Hepatocyte (in vitro differentiated cells): ENCODE measurements at regions not wholly inside any gene's neighbourhood (a gene's known extent, or its start where the extent isn't known, plus 50 kb on each side); places are given as distances from the start of the nearest gene placed in this dataset.

ENCODE experiments used
- DNase-seq: peaks from one replicate; pipeline ENCODE4 v3.0.0-alpha.2; 2016; ENCODE audit warnings: low spot score
- H2AFZ ChIP-seq: fragments of 200-600 bp; sonication (generic); 2 replicates; pipeline ENCODE4 v1.6.0; 2016; ENCODE audit warnings: antibody characterized with exemption, mild to moderate bottlenecking
- H3K27ac ChIP-seq: fragments of 200-600 bp; sonication (generic); 2 replicates; pipeline ENCODE4 v1.5.1; 2016; ENCODE audit warnings: mild to moderate bottlenecking
- H3K27me3 ChIP-seq: fragments of 200-600 bp; sonication (generic); 2 replicates; pipeline ENCODE4 v1.6.1; 2016
- H3K36me3 ChIP-seq: fragments of 200-600 bp; sonication (generic); replicated peaks from 2 replicates; pipeline ENCODE4 v1.5.1; 2016; ENCODE audit warnings: low read depth; ENCODE audit not compliant: insufficient read depth
- H3K4me1 ChIP-seq: fragments of 200-600 bp; sonication (generic); 2 replicates; pipeline ENCODE4 v1.5.1; 2016; ENCODE audit warnings: mild to moderate bottlenecking, moderate library complexity; ENCODE audit not compliant: insufficient read depth
- H3K4me2 ChIP-seq: fragments of 200-600 bp; sonication (generic); 2 replicates; pipeline ENCODE4 v1.6.0; 2016
- H3K4me3 ChIP-seq: fragments of 200-600 bp; sonication (generic); 2 replicates; pipeline ENCODE4 v1.5.1; 2016; ENCODE audit warnings: mild to moderate bottlenecking
- H3K79me2 ChIP-seq: fragments of 200-600 bp; sonication (generic); 2 replicates; pipeline ENCODE4 v1.6.0; 2017; ENCODE audit warnings: mild to moderate bottlenecking
- H3K9me2 ChIP-seq: fragments of 200-600 bp; sonication (generic); replicated peaks from 2 replicates; pipeline ENCODE4 v1.6.0; 2017; ENCODE audit warnings: mild to moderate bottlenecking; ENCODE audit not compliant: insufficient read depth
- H3K9me3 ChIP-seq: fragments of 200-600 bp; sonication (generic); 2 replicates; pipeline ENCODE4 v1.5.1; 2016; ENCODE audit warnings: low read depth, mild to moderate bottlenecking
- H4K20me1 ChIP-seq: fragments of 200-600 bp; sonication (generic); 2 replicates; pipeline ENCODE4 v1.6.0; 2016; ENCODE audit warnings: mild to moderate bottlenecking; ENCODE audit not compliant: insufficient read depth, poor library complexity, severe bottlenecking
- CTCF ChIP-seq: fragments of 200-600 bp; sonication (generic); IDR thresholded peaks from 2 replicates; pipeline ENCODE4 v1.5.1; 2016; ENCODE audit warnings: antibody characterized with exemption, mild to moderate bottlenecking; ENCODE audit not compliant: poor library complexity
- EZH2 ChIP-seq: fragments of 200-600 bp; sonication (generic); IDR thresholded peaks from 2 replicates; pipeline ENCODE4 v1.6.1; 2016; ENCODE audit warnings: antibody characterized with exemption, mild to moderate bottlenecking, borderline replicate concordance
- EZH2phosphoT487 ChIP-seq: fragments of 200-600 bp; sonication (generic); IDR thresholded peaks from one replicate; pipeline ENCODE4 v1.6.1; 2018; ENCODE audit warnings: antibody characterized with exemption, mild to moderate bottlenecking, low read depth, moderate library complexity; ENCODE audit not compliant: unreplicated experiment, severe bottlenecking
- WGBS: methylation state at CpG from one replicate; pipeline ENCODE4 v1.1.6; 2016; ENCODE audit warnings: low lambda C conversion rate; ENCODE audit errors: missing lambda C conversion rate; 5-methylcytosine and 5-hydroxymethylcytosine counted together

DNA sequence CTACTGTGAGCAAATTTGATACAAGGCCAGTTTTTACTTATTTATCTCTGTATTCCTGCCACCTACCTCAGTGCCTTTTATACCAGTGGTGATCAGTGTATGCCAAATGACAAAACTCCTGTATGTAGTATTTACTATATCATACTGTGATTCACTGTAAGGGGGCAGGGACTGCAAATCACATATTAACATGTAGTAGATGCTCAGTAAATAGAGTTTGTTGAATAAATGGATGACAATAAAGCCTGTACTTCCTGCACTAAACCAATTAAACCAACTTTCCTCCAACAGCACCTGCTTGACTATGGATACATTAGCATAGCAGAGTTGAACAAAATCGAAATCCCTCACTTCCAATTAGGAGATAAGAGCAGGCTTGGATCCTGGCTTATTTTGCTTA lies 73.3 kb upstream of the C1orf87 start:
- WGBS = 70% methylated on average over 1 of the region's 1 CpG

DNA sequence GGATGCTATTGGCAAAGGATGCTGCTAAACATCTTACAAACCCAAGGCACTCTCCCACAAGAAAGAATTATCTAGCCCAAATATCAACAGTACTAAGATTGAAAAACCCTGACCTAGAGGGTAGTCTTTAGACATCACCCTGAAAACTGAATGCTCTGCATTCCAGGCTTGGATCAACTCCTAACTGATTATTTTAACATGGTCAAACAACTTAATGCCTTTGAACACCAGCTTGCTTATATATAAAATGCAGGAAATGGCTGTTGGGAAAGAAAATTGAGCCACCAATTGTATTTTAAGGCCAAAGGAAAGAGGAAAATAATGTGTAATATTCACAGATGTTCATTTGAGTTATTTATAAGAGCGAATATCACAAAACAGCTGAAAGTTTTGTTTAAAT lies 72.2 kb upstream of the C1orf87 start:
- Histone ChIP-seq H3K4me2 (no peak overlapping the region), H3K79me2 (no peaks in the 10 kb centered on the region), H3K27me3 (no peaks in the 10 kb centered on the region), H3K9me3 (no peaks in the 10 kb centered on the region), H3K9me2 (no peaks in the 10 kb centered on the region), H4K20me1 (no peaks in the 10 kb centered on the region), H3K4me3 (no peak overlapping the region), H2AFZ (no peak overlapping the region), H3K4me1 (no peaks in the 10 kb centered on the region), H3K36me3 (no peaks in the 10 kb centered on the region), H3K27ac (no peak overlapping the region)
- no peak for DNase-seq
- WGBS = 100% methylated on average over 1 of the region's 1 CpG
- no peak for TF ChIP-seq CTCF
- TF ChIP-seq EZH2 = no peak
- no peak for TF ChIP-seq EZH2phosphoT487

More for the DNA sequence above, 73.3 kb upstream of the C1orf87 start:
- Histone ChIP-seq H3K9me3 (no peaks in the 10 kb centered on the region), H4K20me1 (no peaks in the 10 kb centered on the region), H3K9me2 (no peaks in the 10 kb centered on the region), H3K4me3 (no peak overlapping the region), H3K4me1 (no peaks in the 10 kb centered on the region), H3K79me2 (no peaks in the 10 kb centered on the region), H3K36me3 (no peaks in the 10 kb centered on the region), H3K27ac (no peak overlapping the region), H2AFZ (no peak overlapping the region), H3K27me3 (no peaks in the 10 kb centered on the region), H3K4me2 (no peak overlapping the region)
- TF ChIP-seq EZH2 = no peak
- no peak for TF ChIP-seq EZH2phosphoT487
- no peak for TF ChIP-seq CTCF
- DNase-seq = no peak

DNA sequence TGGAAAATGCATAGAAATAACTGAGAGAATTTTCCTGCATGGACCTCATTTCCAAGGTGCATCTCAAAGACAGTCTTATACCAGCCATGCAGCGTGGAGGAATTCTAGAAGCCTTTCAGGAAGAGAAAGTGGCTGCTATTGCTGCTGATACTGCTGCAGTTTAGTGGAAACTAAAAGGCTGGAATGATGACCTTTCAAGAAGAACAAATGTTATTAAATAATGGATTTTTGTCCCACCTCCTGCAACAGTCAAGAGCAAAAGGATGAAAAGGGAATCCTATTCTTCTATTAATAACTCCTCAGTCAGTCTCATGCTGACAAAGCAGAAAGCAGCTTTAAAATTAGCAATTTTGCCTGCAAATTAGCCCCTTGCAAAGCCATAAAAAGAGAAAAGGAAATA lies 68.2 kb upstream of the C1orf87 start:
- no peaks in the 10 kb centered on the region for H3K9me3 ChIP-seq
- TF ChIP-seq EZH2 = no peak
- TF ChIP-seq CTCF = no peak
- no peak for TF ChIP-seq EZH2phosphoT487
- H3K4me3 ChIP-seq = no peak overlapping the region
- H2AFZ ChIP-seq = no peak overlapping the region
- no peaks in the 10 kb centered on the region for H4K20me1 ChIP-seq
- H3K79me2 ChIP-seq = no peaks in the 10 kb centered on the region
- no peak overlapping the region for H3K4me2 ChIP-seq
- H3K4me1 ChIP-seq = no peaks in the 10 kb centered on the region
- no peaks in the 10 kb centered on the region for H3K27me3 ChIP-seq
- WGBS = 91% methylated on average over 1 of the region's 1 CpG
- H3K27ac ChIP-seq = no peak overlapping the region
- no peaks in the 10 kb centered on the region for H3K36me3 ChIP-seq
- no peak for DNase-seq
- no peaks in the 10 kb centered on the region for H3K9me2 ChIP-seq

DNA sequence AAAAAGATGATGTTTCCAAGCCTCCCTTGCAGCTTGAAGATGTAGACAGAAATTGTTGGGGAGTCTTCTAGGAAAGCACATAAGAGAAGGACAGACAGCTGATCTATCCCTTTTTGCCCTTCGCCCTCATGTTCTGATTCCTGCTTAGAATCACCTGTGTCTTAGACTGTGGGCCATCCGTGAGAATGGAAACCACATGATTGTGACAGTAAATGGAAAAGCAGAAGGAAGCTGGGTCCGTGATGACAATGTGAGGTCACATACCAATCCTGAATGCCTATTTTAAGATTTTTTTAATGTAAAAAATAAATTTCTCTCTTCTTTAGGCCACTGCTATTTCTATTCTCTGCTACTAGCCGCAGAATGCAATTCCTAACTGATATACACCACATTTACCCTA lies 67.7 kb upstream of the C1orf87 start:
- no peaks in the 10 kb centered on the region for H3K36me3 ChIP-seq
- no peak overlapping the region for H3K4me2 ChIP-seq
- H2AFZ ChIP-seq = no peak overlapping the region
- H3K27ac ChIP-seq = no peak overlapping the region
- no peak for TF ChIP-seq EZH2
- no peak for TF ChIP-seq CTCF
- no peak for TF ChIP-seq EZH2phosphoT487
- H3K79me2 ChIP-seq = no peaks in the 10 kb centered on the region
- no peaks in the 10 kb centered on the region for H4K20me1 ChIP-seq
- no peaks in the 10 kb centered on the region for H3K9me2 ChIP-seq
- no peaks in the 10 kb centered on the region for H3K27me3 ChIP-seq
- no peak overlapping the region for H3K4me3 ChIP-seq
- 91% methylated on average over 4 of the region's 4 CpGs for WGBS
- H3K9me3 ChIP-seq = no peaks in the 10 kb centered on the region
- H3K4me1 ChIP-seq = no peaks in the 10 kb centered on the region
- no peak for DNase-seq
